NCI-H128 (cell line): ENCODE measurements at regions not wholly inside any gene's neighbourhood (a gene's known extent, or its start where the extent isn't known, plus 50 kb on each side); places are given as distances from the start of the nearest gene placed in this dataset.
"Not testable (repeated sequence)": the region's sequence is repeated elsewhere in the genome, so short reads cannot be mapped to it uniquely, and the experiment has no call there.

Experiments
- DNase-seq: peaks from one replicate; lab custom pipeline; 2025; ENCODE audit not compliant: unreplicated experiment; lab: John Stamatoyannopoulos, UW

DNA sequence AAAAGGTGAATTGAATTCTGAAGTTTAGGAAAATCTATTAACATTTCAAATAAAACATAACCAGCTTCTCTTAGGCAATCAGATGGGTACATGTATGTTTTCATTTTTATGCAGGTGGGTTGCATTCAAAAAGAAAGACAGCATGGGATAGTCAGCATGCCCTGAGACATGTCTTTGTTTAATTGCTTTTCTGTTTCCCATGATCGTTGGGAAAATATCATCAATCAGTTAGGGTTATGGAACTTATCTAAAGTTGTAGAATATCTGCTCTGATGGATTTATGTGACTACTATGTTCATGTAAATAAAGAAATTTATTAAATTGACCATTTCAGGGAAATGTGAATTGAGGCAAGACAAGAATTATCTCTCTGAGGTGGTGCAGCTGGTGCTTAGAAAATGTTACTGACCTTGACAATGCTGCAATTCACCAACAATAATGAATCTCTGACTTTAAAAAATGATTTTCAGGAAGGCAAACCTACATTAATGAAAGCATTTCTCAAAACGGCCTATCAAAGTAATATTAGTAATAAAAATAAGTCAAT lies 112.7 kb downstream of the RFPL4B start:
- DNase-seq, result no peak

- DNase-seq, result no peak
These were observed 118.0 kb downstream of the RFPL4B start for GRCh38 chr6:112464901-112465665.

DNA sequence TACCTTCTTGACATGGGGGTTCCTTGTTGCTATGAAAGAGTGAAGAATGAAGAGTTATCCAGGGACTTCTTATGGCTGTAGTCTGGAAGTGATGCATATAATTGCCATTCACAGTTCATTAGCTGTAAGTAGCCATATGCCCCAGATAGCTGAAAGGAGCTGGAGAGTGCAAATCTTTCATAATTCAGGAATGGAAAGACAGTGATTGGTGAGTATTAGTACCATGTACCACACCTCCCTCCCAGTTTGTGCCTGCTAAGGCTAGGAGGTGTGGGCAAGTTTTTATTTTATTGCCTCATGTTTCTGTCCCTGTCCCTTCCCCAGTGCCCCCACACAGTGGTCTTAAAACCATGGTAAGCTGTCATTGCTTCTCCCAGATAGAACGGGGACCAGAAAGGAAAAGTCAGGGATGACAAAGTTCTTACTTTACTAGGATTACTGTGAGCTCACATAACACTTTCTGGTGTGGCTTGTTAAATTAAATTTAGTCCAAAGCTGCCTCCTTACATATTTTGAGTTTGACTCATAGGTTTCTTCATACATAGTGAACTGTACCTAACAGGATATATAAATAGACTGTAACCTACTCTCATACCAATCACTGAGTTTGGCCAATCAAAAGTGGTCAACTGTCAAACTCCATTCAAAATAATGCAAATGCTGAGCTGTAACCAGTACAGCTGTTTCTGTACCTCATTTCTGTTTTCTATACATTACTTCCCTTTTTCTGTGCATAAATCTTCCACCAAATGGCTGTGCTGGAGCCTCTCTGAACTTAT lies 119.4 kb downstream of the RFPL4B start:
- no peak for DNase-seq

- no peak for DNase-seq
These were observed 121.2 kb downstream of the RFPL4B start for GRCh38 chr6:112468359-112468758.

GRCh38 chr6:112469306-112469705 lies 122.2 kb downstream of the RFPL4B start:
- DNase-seq, result no peak

GRCh38 chr6:112470376-112470775 lies 123.2 kb downstream of the RFPL4B start:
- DNase-seq, result no peak

GRCh38 chr6:112470950-112471349 lies 123.8 kb downstream of the RFPL4B start:
- DNase-seq, result no peak

GRCh38 chr6:112475083-112475482 lies 128.0 kb downstream of the RFPL4B start:
- no peak for DNase-seq

DNA sequence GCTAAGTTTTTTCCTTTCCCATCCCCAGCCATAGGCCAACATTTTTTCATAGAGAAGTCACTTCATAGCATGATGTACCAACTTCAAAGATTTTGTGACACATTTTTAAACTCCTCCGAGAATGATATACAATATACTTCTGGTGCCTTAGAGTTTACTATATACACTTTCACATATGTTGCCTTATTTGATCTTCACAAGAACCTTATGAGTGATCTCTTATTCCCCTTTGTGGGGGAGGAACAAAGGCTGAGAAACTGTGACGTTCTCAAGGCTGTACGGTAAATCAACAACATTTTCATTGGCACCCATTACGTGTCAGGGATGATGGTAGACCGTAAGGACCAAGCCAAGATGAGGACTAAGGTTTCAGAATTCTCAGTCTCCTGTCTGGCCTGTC lies 130.0 kb downstream of the RFPL4B start:
- DNase-seq, result no peak

GRCh38 chr6:112478036-112478435 lies 130.9 kb downstream of the RFPL4B start:
- DNase-seq, result no peak

- DNase-seq, result not testable (repeated sequence)
These were observed 132.8 kb downstream of the RFPL4B start for GRCh38 chr6:112479975-112480374.

GRCh38 chr6:112480553-112480952 lies 133.4 kb downstream of the RFPL4B start:
- no peak for DNase-seq

DNA sequence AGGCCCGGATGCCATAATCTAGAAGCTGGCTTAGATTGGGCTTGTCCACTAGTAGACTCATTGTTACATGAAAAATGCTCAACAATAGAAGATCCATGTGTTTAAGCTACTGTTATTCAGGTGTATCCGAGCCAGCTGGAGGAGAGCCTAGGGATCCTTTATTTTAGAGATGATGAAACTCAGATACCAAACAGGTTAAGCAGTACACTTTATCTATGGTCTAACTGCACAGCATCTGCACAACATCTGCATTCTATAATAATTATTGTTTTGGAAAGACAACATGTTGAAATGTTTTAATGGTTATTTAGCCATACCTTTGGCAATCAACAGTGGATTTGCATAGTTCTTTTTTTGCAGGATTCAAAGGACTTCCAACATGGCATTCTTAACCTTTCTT lies 134.1 kb downstream of the RFPL4B start:
- no peak for DNase-seq

GRCh38 chr6:112482373-112482772 lies 135.2 kb downstream of the RFPL4B start:
- no peak for DNase-seq

- DNase-seq, result no peak
These were observed 138.1 kb downstream of the RFPL4B start for GRCh38 chr6:112485120-112485826.

DNA sequence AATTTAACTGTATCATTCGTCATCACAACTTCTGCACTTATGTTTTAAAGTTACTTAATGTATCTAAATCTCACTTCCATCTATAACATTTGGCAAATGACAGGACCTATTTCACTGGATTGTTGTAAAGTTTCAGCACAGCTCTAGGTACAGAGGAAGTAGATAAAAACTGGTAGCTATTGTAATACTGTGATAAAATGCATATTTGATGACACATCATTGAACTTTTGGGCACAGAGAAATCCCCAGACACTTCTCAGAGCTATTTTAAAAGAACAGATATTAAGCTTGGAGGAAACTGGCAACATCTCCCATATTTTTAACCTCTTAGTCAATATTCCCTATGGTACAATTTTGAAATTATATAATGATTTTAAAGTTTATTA lies 138.7 kb downstream of the RFPL4B start:
- DNase-seq, result no peak

GRCh38 chr6:112486454-112486853 lies 139.3 kb downstream of the RFPL4B start:
- DNase-seq, result no peak

GRCh38 chr6:112488238-112488637 lies 141.1 kb downstream of the RFPL4B start:
- no peak for DNase-seq

GRCh38 chr6:112501705-112502104 lies 154.6 kb downstream of the RFPL4B start:
- peak; percentile 15 for DNase-seq

DNA sequence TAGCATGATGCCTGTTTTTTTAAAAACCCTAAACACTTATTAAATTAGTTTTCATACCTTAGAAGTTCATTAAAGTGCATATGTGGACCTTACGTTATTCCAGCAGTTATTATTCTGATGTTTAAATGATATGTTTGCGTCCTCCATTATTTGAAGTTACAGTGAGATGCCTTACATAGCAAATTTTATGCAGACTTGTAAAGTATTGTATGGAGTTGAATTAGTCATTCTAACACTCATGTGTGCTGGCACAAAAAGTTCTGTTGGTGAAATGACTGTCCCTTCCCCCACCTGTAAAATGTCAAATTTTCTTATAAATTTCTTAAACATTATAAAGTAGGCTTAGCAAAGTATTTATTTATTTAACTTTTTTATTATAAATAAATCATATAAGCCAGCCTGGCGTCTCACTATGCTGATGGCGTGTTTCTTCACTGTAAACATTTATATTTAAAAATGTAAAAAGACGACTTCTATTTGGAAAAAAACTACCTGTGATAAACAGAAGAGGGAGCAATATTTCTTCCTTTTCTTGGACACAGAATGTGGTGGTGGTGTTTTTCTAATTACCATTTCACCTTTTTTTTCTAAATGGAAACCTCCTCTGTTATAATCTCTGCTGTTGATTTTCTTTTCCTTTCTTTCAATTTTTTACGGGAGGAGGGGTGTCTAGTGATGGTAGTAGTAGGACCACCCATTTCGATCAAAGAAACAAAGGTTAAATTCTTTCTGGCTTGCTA lies 155.4 kb downstream of the RFPL4B start:
- no peak for DNase-seq

- DNase-seq, result no peak
These were observed 156.0 kb downstream of the RFPL4B start for GRCh38 chr6:112503091-112503596.
